ENCODE measurements at regions not wholly inside any gene's neighbourhood (a gene's known extent, or its start where the extent isn't known, plus 50 kb on each side); places are given as distances from the start of the nearest gene placed in this dataset.

- ATAC-seq: no peak
- DNase-seq (ENCODE audit: low read depth, low spot score): no peak
- no peak for TF ChIP-seq CTCF (IDR thresholded peaks at IDR 0.05)
- TF ChIP-seq TCF7L2 (IDR thresholded peaks at IDR 0.05; ENCODE audit: low read depth, low read length): no peak
- TF ChIP-seq SIN3A (IDR thresholded peaks at IDR 0.05; ENCODE audit: borderline replicate concordance, insufficient read depth, low read depth, low read length): no peak
- TF ChIP-seq REST (IDR thresholded peaks at IDR 0.05; ENCODE audit: insufficient read depth in 1 of 2, low read depth in 2 of 2, low read length in 1 of 2): no peak
- no peak for TF ChIP-seq POLR2AphosphoS5 (IDR thresholded peaks at IDR 0.05; ENCODE audit: low read depth, low read length)
- H3K4me1 ChIP-seq (ENCODE audit: control insufficient read depth, insufficient read depth, low read length): 0 out of 2 replicates have a peak, but pooled peaks cover 3% of the 10 kb centered on the region
- ChIA-PET POLR2A (no interaction called here), CTCF (no interaction called here)
- intact Hi-C loops (cut with micrococcal nuclease; ENCODE audit: unreplicated experiment): no loop called here
- in situ Hi-C loops (cut with HindIII; ENCODE audit: low pct_unique_long_range_greater_than_20kb, low sequenced_read_pairs): no loop called here
- BruUV-seq (replicated peaks): no TSS peak
- H3K9me3 ChIP-seq (ENCODE audit: control insufficient read depth, insufficient read depth, low read depth, low read length): no peaks in the 10 kb centered on the region
- H3K27ac ChIP-seq (ENCODE audit: low read length): no peak overlapping the region
- no peaks in the 10 kb centered on the region for H3K27me3 ChIP-seq (ENCODE audit: control insufficient read depth, insufficient read depth, low read length)
- no peaks in the 10 kb centered on the region for H3K36me3 ChIP-seq (ENCODE audit: control insufficient read depth, insufficient read depth, low read length)
- H3K4me3 ChIP-seq (ENCODE audit: low read depth in 2 of 2, low read length in 2 of 2): no peak overlapping the region
These were observed 53.4 kb upstream of the BZW1 start for GRCh38 chr2:200758341-200758740.

- Histone ChIP-seq H3K4me1 (ENCODE audit: control insufficient read depth, insufficient read depth, low read length) (peaks cover 3% of the 10 kb centered on the region; the same call in 1 of the 2 replicates), H3K4me3 (ENCODE audit: low read depth in 2 of 2, low read length in 2 of 2) (no peak overlapping the region), H3K9me3 (ENCODE audit: control insufficient read depth, insufficient read depth, low read depth, low read length) (no peaks in the 10 kb centered on the region), H3K27ac (ENCODE audit: low read length) (no peak overlapping the region), H3K36me3 (ENCODE audit: control insufficient read depth, insufficient read depth, low read length) (no peaks in the 10 kb centered on the region), H3K27me3 (ENCODE audit: control insufficient read depth, insufficient read depth, low read length) (no peaks in the 10 kb centered on the region)
- no peak for TF ChIP-seq REST (IDR thresholded peaks at IDR 0.05; ENCODE audit: insufficient read depth in 1 of 2, low read depth in 2 of 2, low read length in 1 of 2)
- no peak for TF ChIP-seq CTCF (IDR thresholded peaks at IDR 0.05)
- CTCF ChIA-PET: no interaction called here
- DNase-seq (ENCODE audit: low read depth, low spot score): no peak
- POLR2A ChIA-PET: no interaction called here
- in situ Hi-C loops (cut with HindIII; ENCODE audit: low pct_unique_long_range_greater_than_20kb, low sequenced_read_pairs): no loop called here
- no peak for ATAC-seq
- intact Hi-C loops (cut with micrococcal nuclease; ENCODE audit: unreplicated experiment): no loop called here
- no TSS peak for BruUV-seq (replicated peaks)
These were observed 50.4 kb upstream of the BZW1 start for GRCh38 chr2:200761266-200761665.

Measured in Panc1 (cell line).